GM18502 (cell line): ENCODE measurements at regions not wholly inside any gene's neighbourhood (a gene's known extent, or its start where the extent isn't known, plus 50 kb on each side); places are given as distances from the start of the nearest gene placed in this dataset.
"Not testable (repeated sequence)": the region's sequence is repeated elsewhere in the genome, so short reads cannot be mapped to it uniquely, and the experiment has no call there.

ENCODE experiments used
- ATAC-seq: cut with Tn5 transposase; IDR thresholded peaks from one replicate; pipeline ENCODE4 v1.9.1; 2021; ENCODE audit warnings: mild to moderate bottlenecking; ENCODE audit not compliant: unreplicated experiment, poor library complexity

DNA sequence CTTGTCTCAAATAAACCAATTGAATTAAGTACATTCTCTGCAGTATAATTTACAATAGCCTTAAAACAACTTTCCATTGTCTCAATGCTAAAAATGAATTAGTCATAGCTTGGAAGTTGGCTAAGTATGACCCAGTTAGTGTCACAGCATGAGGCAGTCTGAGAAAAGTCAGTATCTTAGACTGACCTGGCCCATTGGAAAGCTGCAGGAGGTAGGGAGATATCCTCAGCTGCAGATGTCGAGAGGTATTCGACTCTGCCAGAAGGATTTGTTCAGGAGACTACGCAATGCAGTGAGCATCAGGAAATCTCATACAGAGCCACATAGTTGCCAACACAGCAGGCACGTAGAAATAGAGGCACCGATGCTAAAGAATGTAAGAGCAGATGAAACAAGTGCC is 350.9 kb upstream of the NRSN1 start:
- no peak for ATAC-seq

GRCh38 chr6:23783901-23784300 is 342.1 kb upstream of the NRSN1 start:
- ATAC-seq = no peak

GRCh38 chr6:23784301-23784919 is 341.6 kb upstream of the NRSN1 start:
- no peak for ATAC-seq

DNA sequence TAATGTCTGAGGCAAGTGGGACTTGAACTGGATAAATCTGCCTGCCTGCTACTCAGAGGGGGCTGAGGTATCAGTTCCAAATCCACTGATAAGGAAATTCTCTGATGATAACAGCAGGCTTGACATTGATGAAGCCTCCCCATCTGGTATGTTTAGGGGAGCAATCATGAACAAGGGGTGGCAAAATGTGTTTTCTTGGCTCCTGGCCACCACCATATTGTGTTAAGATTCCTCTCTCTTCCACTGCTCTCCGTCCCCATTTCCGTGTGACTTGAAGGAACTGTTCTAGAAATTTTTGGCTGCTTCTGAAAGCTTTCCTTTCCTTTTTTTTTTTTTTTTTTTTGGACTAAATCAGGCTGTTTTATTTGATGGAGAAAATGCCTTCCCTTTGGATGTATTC is 335.3 kb upstream of the NRSN1 start:
- ATAC-seq = no peak

DNA sequence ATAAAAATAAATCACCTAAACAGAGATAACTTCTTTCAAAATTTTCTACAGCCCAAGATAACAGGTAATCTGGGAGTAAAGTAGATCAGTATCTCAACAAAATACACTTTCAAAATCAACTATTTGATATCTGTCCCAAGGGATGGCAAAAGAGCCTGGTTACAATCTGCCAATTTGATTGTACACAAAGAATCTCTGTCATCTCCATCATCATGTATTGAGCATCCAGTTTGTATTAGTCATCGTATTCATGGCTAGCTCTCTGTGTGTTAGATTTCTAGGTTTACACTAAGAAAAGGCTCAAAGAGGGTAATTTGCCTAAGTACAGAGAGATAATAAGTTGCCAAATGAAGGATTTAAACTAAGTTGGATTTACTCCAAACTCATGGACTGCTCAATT is 329.0 kb upstream of the NRSN1 start:
- no peak for ATAC-seq

GRCh38 chr6:23804289-23804688 is 321.7 kb upstream of the NRSN1 start:
- not testable (repeated sequence) for ATAC-seq

DNA sequence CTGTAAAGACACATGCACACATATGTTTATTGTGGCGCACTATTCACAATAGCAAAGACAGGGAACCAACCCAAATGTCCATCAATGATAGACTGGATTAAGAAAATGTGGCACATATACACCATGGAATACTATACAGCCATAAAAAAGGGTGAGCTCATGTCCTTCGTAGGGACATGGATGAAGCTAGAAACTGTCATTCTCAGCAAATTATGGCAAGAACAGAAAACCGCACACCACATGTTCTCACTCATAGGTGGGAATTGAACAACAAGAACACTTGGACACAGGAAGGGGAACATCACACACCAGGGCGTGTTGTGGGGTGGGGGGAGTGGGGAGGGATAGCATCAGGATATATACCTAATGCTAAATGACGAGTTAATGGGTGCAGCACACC is 304.9 kb upstream of the NRSN1 start:
- ATAC-seq = not testable (repeated sequence)

DNA sequence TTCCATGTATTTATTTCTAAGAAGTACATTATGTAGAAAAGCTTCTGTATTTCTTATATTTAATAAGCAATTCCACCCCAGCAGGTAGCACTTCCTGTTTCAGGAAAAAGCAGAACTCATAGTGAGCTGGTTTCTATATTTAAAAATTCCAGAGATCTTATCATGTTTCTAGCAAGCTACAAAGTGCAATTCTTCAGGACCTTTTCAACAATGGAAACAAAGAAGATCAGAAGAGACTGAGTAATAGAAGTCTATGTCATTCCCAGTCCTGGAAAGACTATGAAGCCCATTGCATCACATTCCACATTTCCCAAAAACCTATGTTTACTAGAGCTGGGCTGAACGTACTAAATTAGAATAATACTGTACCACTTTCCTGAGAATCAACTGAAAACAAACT is 302.6 kb upstream of the NRSN1 start:
- no peak for ATAC-seq

- no peak for ATAC-seq
These were observed 299.4 kb upstream of the NRSN1 start for GRCh38 chr6:23826572-23826971.

DNA sequence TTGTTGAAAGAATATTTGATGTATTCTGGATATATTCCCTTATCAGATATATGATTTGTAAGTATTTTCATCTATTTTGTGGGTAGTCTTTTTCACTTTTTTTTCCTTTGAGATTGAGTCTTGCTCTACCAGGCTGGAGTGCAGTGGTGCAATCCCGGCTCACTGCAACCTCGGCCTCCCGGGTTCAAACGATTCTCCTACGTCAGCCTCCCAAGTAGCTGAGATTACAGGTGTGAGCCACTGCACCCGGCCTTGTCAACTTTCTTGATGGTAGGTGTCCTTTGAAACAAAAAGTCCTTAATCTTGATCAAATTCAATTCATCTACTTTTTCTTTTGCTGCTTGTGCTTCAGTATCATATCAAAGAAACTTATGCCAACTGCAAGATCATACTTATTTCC is 297.2 kb upstream of the NRSN1 start:
- ATAC-seq = no peak

DNA sequence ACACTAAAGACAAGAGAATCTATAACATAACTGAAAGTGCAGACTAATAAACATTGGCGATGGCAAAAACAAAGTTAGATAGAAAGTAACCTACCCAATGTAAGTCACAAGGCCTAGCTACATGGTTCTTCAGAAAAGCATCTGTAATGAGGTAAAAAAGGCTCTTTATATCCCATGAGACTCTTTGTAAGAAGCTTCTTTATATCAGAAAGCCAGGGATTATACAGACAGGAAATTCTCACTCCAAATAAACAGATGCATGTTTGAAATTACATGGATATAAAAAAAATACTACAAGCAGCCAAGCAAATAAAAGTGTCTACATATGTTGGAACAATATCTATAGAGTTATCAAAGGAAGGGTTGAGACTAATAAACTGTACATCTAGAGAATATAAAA is 284.9 kb upstream of the NRSN1 start:
- ATAC-seq = no peak

DNA sequence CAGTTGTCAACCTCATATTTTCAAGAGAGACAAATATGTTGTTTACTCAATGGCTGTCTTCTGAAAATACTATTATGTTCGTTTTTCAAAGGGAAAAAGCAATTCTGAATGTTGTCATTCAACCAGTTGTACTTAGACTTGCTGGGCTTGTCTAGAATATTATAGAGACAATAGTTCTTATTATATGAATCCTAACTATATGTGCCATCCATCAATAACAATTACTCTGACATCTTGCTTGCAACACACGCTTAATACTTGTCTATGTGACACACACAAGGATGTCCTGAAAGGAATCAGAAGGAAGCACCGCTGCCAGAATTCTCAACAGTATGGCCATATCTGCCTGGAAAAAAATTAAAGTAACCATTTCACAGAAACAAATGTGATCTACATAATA is 283.3 kb upstream of the NRSN1 start:
- ATAC-seq = no peak

DNA sequence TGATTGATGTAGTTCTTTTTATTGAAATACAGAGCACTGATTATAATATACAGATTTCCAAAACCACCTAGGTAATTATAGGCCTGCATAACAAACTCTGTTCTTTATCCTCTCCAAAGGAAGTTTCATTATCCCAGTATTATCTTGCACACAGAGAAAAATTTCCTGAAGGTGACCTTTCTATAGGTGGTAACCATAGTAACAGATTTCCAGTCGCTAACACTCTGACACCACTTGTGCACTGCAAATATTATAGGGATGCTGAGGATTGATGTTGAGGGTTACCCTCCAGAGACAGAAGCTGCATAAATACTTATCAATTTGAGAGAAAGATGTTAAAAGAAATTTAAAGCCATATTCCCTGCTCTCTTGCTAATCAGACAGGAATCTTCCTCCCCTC is 274.5 kb upstream of the NRSN1 start:
- no peak for ATAC-seq

DNA sequence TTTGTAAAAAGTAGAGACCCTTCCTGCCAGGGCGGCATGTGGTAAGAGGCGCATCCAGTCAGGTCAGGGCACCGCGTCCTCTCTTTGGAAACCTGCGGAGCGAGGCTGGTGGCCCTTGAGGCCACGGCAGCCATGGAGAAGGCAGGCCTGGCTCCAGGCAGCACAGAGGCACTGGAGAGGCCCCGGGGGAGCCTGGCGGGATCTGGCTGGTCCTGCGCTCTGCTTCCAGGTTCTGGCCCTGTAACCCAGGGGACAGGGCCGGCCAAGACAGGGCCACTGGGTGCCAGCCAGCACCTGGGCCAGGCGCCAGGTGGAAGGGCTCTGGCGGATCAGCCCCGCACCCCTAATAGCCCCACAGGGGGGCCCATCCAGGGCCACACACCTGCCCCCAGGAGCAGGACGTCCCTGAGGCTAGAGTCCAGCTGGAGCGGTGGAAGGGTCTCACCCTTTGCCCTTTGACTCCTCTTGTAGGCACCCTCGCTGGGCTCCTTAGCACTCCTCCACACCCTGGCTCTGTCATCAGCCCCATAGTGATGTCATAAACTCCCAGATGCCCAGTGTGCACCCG is 272.4 kb upstream of the NRSN1 start:
- ATAC-seq = not testable (repeated sequence)

- ATAC-seq = not testable (repeated sequence)
These were observed 271.9 kb upstream of the NRSN1 start for GRCh38 chr6:23854154-23854553.

DNA sequence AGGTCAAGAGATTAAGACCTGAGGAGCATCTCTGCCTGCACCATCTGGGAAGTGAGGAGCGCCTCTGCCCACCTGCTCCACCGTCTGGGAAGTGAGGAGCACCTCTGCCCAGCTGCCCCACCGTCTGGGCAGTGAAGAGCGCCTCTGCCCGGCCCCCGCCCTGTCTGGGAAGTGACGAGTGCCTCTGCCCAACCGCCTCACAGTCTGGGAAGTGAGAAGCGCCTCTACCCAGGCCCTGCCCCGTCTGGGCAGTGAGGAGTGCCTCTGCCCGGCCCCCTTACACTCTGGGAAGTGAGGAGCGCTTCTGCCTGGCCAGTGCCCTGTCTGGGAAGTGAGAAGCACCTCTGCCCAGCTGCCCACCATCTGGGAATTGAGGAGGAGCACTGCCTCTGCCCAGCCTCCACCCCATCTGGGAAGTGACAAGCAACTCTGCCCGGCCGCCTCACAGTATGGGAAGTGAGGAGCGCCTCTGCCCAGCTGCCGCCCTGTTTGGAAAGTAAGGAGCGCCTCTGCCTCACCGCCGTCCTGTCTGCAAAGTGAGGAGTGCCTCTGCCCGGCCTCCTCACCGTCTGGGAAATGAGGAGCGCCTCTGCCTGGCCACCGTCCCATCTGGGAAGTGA is 270.4 kb upstream of the NRSN1 start:
- ATAC-seq = no peak

DNA sequence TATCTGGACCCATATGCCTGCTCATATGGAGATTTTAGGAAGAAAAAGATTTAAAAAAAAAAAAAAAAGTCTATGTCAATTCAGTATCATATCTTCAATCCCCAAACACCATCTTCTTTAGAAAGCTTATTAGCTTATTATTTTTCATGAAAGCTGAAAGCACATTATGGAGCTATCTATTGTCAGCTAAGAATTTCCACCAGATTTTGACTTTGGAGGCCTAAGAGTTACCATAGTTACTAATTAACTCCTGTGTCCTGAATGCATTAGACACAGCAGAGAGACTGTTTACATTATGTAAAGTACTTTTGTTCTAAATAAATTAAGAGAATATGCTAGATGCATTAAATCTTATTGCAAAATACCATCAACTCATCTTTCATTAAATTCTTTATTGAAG is 255.5 kb upstream of the NRSN1 start:
- ATAC-seq = no peak

DNA sequence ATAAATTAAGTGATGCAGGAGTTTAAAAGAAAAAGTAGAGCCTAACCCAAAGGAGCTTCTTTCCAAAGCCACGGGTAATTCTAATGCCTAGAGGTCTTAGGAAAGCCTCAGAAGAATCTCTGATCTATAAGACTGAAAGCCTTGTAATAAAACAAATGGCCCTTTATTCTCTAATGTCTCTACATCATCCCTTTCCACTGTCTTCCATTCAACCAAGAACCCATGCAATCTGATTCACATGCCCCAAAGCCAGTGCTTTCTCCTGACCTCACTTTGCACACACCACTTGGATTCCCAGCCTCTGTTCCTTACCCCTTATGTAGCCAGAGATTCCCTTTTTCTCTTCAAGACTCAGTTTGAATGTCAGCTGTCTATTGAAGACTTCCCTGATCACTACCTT is 252.9 kb upstream of the NRSN1 start:
- ATAC-seq = no peak

- ATAC-seq = no peak
These were observed 251.0 kb upstream of the NRSN1 start for GRCh38 chr6:23875006-23875405.

DNA sequence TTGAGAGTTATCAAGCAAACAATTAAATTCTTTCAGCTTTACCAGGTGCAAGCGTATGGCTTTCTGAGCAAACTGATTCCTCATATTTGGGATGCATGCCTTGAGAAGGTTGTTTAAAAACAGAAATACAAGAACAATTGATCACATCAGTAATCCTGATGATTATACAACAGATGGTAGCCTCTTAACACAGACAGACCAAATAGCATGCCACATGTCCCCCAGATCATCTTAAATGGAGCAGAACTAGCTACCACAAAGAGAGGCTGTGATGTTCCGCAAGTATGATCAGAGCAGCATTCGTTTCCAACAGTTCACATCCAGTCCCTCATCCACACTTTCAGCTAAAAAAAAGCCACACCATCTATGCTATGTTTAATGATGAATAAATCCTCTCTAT is 246.2 kb upstream of the NRSN1 start:
- ATAC-seq = no peak

GRCh38 chr6:23890543-23891227 is 235.3 kb upstream of the NRSN1 start:
- ATAC-seq = no peak
